A172 (cell line): ENCODE measurements at regions not wholly inside any gene's neighbourhood (a gene's known extent, or its start where the extent isn't known, plus 50 kb on each side); places are given as distances from the start of the nearest gene placed in this dataset.
"Not testable (repeated sequence)": the region's sequence is repeated elsewhere in the genome, so short reads cannot be mapped to it uniquely, and the experiment has no call there.

ENCODE experiments used
- DNase-seq: peaks from one replicate; pipeline ENCODE4 v3.0.0-alpha.2; 2015; ENCODE audit warnings: low spot score

GRCh38 chr7:35853194-35853593 lies 52.3 kb downstream of the SEPTIN7 start:
- not testable (repeated sequence) for DNase-seq

- DNase-seq: no peak
Measured at GRCh38 chr7:35854311-35854710, 53.5 kb downstream of the SEPTIN7 start.

DNA sequence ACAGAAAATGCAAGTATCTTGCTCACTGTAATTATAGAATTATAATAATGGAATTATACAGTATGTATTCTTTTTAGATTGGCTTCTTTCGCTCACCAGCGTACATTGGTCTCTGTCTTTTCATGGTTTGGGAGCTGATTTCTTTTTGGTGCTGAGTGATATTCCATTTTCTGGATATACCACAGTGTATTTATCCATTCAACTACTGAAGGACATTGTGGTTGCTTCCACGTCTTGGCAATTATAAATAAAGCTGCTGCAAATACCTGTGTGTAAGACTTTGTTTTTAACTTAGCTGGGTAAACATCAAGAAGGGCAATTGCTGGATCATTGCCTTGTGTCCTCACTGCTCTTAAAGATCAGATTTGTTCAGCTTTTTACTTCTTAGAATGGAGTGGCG lies 55.3 kb downstream of the SEPTIN7 start:
- DNase-seq: no peak

- DNase-seq: no peak
Measured at GRCh38 chr7:35860664-35861063, 59.8 kb downstream of the SEPTIN7 start.

GRCh38 chr7:35865287-35865686 lies 64.4 kb downstream of the SEPTIN7 start:
- DNase-seq: no peak

DNA sequence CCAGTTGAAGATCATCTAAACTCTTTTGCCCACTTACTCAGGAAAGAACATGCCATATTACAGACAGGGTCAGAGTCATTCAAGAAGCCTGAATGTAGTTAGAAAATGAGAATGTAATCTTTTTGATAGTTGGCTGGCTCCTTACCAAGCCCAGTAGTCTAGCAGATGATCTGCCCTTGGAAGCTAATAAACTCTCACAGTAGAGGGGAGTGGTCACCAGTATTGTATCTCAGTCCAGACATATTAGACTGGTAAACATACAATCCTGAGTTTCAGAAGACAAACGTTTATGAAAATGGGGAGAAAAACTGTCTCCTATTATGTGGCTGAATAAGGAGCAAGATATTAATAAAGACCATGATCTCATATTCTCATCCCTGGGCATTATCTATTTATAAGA lies 65.3 kb downstream of the SEPTIN7 start:
- DNase-seq: no peak

- not testable (repeated sequence) for DNase-seq
Measured at GRCh38 chr7:35869117-35869516, 68.3 kb downstream of the SEPTIN7 start.

- DNase-seq: no peak
Measured at GRCh38 chr7:35869810-35870209, 69.0 kb downstream of the SEPTIN7 start.

DNA sequence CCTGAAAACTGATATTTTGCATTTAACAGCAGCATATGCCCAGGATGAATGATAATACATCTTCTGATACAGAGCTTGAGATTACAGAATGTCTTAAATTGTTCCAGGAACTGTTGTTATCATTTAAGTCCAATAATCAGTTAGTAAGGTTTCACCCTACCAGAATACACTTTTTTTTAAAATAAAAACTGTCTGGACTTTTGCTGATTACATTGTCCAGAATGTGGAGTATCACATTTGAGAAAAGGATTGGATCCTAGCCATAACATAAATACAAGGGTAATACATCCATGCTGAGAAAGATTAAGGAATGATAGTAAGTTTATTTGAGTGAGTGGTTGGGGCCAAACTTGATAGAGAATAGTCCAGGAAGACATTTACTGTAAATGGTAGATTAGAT lies 71.0 kb downstream of the SEPTIN7 start:
- no peak for DNase-seq

- DNase-seq: no peak
Measured at GRCh38 chr7:35874886-35875285, 74.0 kb downstream of the SEPTIN7 start.

DNA sequence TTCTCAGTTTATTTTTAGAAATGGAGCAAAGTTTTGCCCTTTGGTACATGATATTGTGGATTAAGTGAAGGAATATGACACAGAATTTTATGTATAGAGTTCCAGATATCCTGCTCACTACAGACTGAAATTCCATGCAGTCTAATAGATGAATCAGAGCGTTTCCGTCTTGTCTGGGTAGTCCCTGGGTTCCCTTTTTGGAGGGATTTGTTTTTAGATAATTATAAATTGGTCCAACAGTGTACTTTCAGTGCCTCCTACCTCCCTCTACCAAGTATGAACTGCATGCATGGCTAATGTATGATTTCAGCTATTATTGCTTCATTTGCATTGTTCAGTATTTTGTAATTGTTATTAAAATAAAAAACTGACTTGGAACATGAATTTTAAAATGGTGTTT lies 74.4 kb downstream of the SEPTIN7 start:
- DNase-seq: no peak

- no peak for DNase-seq
Measured at GRCh38 chr7:35878351-35878750, 77.5 kb downstream of the SEPTIN7 start.

DNA sequence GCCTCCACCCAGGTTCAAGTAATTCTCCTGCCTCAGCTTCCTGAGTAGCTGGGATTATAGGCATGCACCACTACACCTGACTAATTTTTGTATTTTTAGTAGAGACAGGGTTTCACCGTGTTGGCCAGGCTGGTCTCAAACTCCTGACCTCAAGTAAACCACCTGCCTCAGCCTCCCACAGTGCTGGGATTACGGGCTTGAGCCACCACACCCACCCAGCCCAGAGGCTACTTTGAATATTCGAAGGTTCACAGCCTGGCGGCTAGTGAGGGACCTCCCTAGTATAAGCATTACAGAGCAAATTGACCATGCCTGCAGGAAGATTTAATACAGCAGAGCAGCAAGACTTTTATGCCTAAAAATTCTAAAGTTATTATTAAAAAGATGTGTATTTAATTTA lies 86.6 kb downstream of the SEPTIN7 start:
- not testable (repeated sequence) for DNase-seq

GRCh38 chr7:35889001-35889400 lies 88.1 kb downstream of the SEPTIN7 start:
- DNase-seq: no peak

GRCh38 chr7:35889870-35890269 lies 89.0 kb downstream of the SEPTIN7 start:
- DNase-seq: no peak

GRCh38 chr7:35891004-35891830 lies 90.4 kb downstream of the SEPTIN7 start:
- no peak for DNase-seq

GRCh38 chr7:35893649-35894048 lies 92.8 kb downstream of the SEPTIN7 start:
- no peak for DNase-seq

DNA sequence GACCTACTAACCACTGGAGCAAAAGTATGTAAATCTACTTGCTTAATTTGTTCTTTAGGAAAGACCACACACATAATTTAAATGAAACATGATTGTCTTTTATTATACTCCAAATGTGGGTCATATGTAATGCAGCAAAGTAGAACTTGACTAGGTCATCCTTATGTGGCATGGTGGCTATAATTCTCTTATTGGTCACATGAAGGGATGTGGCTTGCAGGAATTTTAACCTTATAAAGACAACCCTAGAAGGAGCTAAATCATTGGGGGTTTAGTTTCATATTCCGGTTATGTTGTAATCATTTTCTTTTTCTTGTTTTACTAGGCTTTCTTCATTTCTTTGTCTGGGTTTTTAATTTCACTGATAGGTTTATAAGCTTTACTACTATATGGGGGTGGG lies 93.9 kb downstream of the SEPTIN7 start:
- peak; percentile 20 for DNase-seq

DNA sequence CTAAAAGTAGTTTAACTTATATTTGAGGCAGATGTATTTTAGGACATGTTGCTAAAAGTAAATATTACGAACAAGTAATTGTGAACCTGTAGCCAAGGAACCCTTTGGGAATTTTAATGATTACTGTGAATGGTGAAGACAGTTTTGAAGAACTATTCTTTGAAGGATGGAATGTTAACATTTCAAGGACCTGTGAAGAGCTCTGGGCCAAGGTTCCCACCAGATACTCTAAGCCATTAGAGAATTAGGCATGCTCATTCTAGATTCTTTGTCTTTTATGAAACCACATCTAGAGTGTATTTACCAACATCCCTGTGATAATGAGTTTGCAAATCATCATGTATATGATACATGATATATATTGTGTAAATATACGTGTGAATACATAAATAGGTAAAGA lies 99.8 kb downstream of the SEPTIN7 start:
- no peak for DNase-seq

- no peak for DNase-seq
Measured at GRCh38 chr7:35905555-35905954, 104.7 kb downstream of the SEPTIN7 start.

- peak; percentile 76 for DNase-seq
Measured at GRCh38 chr7:35906191-35906908, 105.5 kb downstream of the SEPTIN7 start.

- no peak for DNase-seq
Measured at GRCh38 chr7:35908331-35909216, 107.7 kb downstream of the SEPTIN7 start.
